H1 (cell line): ENCODE measurements at regions not wholly inside any gene's neighbourhood (a gene's known extent, or its start where the extent isn't known, plus 50 kb on each side); places are given as distances from the start of the nearest gene placed in this dataset.

Source experiments
- ATF2 ChIP-seq: IDR thresholded peaks from 2 replicates; pipeline ENCODE4 v1.6.1; 2012; ENCODE audit warnings: low read length, inconsistent platforms
- CHD7 ChIP-seq: fragments of 300-600 bp; sonication (generic); IDR thresholded peaks from 2 replicates; pipeline ENCODE4 v1.7.1; 2012; ENCODE audit warnings: low read length, moderate library complexity, mild to moderate bottlenecking, inconsistent platforms; ENCODE audit not compliant: insufficient replicate concordance
- CTCF ChIP-seq, 3 experiments: IDR thresholded peaks; 1 replicate in 2 of 3; 2 replicates in 1 of 3; pipeline versions ENCODE4 v1.5.1 to v1.6.1; 2011; ENCODE audit warnings: low read length in 3 of 3, mild to moderate bottlenecking in 3 of 3, inconsistent platforms in 2 of 3, low read depth in 1 of 3, moderate library complexity in 1 of 3; ENCODE audit not compliant: insufficient read depth in 1 of 3; ENCODE audit errors: control extremely low read depth in 1 of 3
- E2F6 ChIP-seq: IDR thresholded peaks from 2 replicates; pipeline ENCODE4 v1.6.1; 2012; ENCODE audit warnings: inconsistent platforms
- EP300 ChIP-seq, 2 experiments: IDR thresholded peaks; 1 replicate in 1 of 2; 2 replicates in 1 of 2; pipeline ENCODE4 v1.6.1; 2011 to 2012; ENCODE audit warnings: low read depth in 2 of 2, low read length in 2 of 2, mild to moderate bottlenecking in 2 of 2, borderline replicate concordance in 1 of 2, inconsistent platforms in 1 of 2, moderate library complexity in 1 of 2
- GTF2F1 ChIP-seq: IDR thresholded peaks from 2 replicates; pipeline ENCODE4 v1.6.1; 2012; ENCODE audit warnings: low read depth, low read length, improper control_type of control experiment, borderline replicate concordance
- POLR2A ChIP-seq, 2 experiments: IDR thresholded peaks; 1 replicate in 1 of 2; 2 replicates in 1 of 2; pipeline ENCODE4 v1.6.1; 2011; ENCODE audit warnings: low read depth in 2 of 2, low read length in 2 of 2, mild to moderate bottlenecking in 2 of 2; ENCODE audit errors: control extremely low read depth in 1 of 2
- RAD21 ChIP-seq, 2 experiments: IDR thresholded peaks in 1 of 2; conservative IDR thresholded peaks in 1 of 2; 2 replicates each; pipeline ENCODE4 v1.6.1; 2011; ENCODE audit warnings: low read depth in 2 of 2, low read length in 2 of 2, improper control_type of control experiment in 1 of 2, inconsistent platforms in 1 of 2, mild to moderate bottlenecking in 1 of 2, moderate library complexity in 1 of 2
- RFX5 ChIP-seq: IDR thresholded peaks from 2 replicates; pipeline ENCODE4 v1.6.1; 2011; ENCODE audit warnings: low read depth, low read length, improper control_type of control experiment, borderline replicate concordance
- SIN3A ChIP-seq, 2 experiments: IDR thresholded peaks in 1 of 2; conservative IDR thresholded peaks in 1 of 2; 2 replicates each; pipeline ENCODE4 v1.6.1; 2011 to 2012; ENCODE audit warnings: low read length in 2 of 2, improper control_type of control experiment in 1 of 2, low read depth in 1 of 2, mild to moderate bottlenecking in 1 of 2
- SP4 ChIP-seq: IDR thresholded peaks from 2 replicates; pipeline ENCODE4 v1.6.1; 2012; ENCODE audit warnings: low read length, inconsistent platforms
- TCF12 ChIP-seq: IDR thresholded peaks from 2 replicates; pipeline ENCODE4 v1.6.1; 2011; ENCODE audit warnings: low read depth, mild to moderate bottlenecking, low read length

GRCh38 chr4:183384516-183384915, 59.9 kb upstream of the CDKN2AIP start:
- TF ChIP-seq E2F6 (no peak), CHD7 (no peak), POLR2A (IDR thresholded peaks at IDR 0.05; ENCODE audit: control extremely low read depth in 1 of 2, low read depth in 2 of 2, low read length in 2 of 2) (no peak), CTCF (IDR thresholded peaks at IDR 0.05; ENCODE audit: control extremely low read depth in 1 of 3, insufficient read depth in 1 of 3, low read depth in 1 of 3, low read length in 3 of 3) (no peak), GTF2F1 (no peak), EP300 (IDR thresholded peaks at IDR 0.05; ENCODE audit: borderline replicate concordance in 1 of 2, low read depth in 2 of 2, low read length in 2 of 2) (no peak), RAD21 (IDR thresholded peaks at IDR 0.05 in 1 of 2, conservative IDR thresholded peaks at IDR 0.05 in 1 of 2; ENCODE audit: low read depth in 2 of 2, low read length in 2 of 2) (no peak), SIN3A (conservative IDR thresholded peaks at IDR 0.05 in 1 of 2, IDR thresholded peaks at IDR 0.05 in 1 of 2; ENCODE audit: low read depth in 1 of 2, low read length in 2 of 2) (no peak), SP4 (no peak), ATF2 (no peak), RFX5 (no peak), TCF12 (no peak)
